ENCODE measurements at regions not wholly inside any gene's neighbourhood (a gene's known extent, or its start where the extent isn't known, plus 50 kb on each side); places are given as distances from the start of the nearest gene placed in this dataset.
"Not testable (repeated sequence)": the region's sequence is repeated elsewhere in the genome, so short reads cannot be mapped to it uniquely, and the experiment has no call there.

GRCh38 chr12:59111851-59112250 lies 191.5 kb upstream of the LRIG3 start:
- no peak overlapping the region for H3K9ac ChIP-seq (ENCODE audit: low read length in 5 of 5)
- no peak overlapping the region for H3K4me3 ChIP-seq (ENCODE audit: low read depth in 1 of 5, low read length in 5 of 5)
- H3K9me3 ChIP-seq (ENCODE audit: control insufficient read depth in 5 of 5, low read length in 5 of 5), result no peaks in the 10 kb centered on the region
- no peaks in the 10 kb centered on the region for H3K36me3 ChIP-seq (ENCODE audit: control insufficient read depth in 5 of 5, insufficient read depth in 5 of 5, low read length in 5 of 5)
- H3K27ac ChIP-seq (ENCODE audit: low read depth, low read length), result no peak overlapping the region
- H3K4me1 ChIP-seq (ENCODE audit: control insufficient read depth in 5 of 5, insufficient read depth in 5 of 5, low read length in 5 of 5), result peaks cover 0 to 6% (median 5%) of the 10 kb centered on the region in 5 donors
- H3K27me3 ChIP-seq (ENCODE audit: control insufficient read depth in 5 of 5, insufficient read depth in 4 of 5, low read length in 5 of 5), result no peaks in the 10 kb centered on the region

- not testable (repeated sequence) for H3K9ac ChIP-seq (ENCODE audit: low read length in 5 of 5); H3K27me3 ChIP-seq (ENCODE audit: control insufficient read depth in 5 of 5, insufficient read depth in 4 of 5, low read length in 5 of 5); H3K27ac ChIP-seq (ENCODE audit: low read depth, low read length); H3K4me3 ChIP-seq (ENCODE audit: low read depth in 1 of 5, low read length in 5 of 5); H3K4me1 ChIP-seq (ENCODE audit: control insufficient read depth in 5 of 5, insufficient read depth in 5 of 5, low read length in 5 of 5); H3K9me3 ChIP-seq (ENCODE audit: control insufficient read depth in 5 of 5, low read length in 5 of 5); H3K36me3 ChIP-seq (ENCODE audit: control insufficient read depth in 5 of 5, insufficient read depth in 5 of 5, low read length in 5 of 5)
Observed at GRCh38 chr12:59108516-59108915, 188.2 kb upstream of the LRIG3 start.

GRCh38 chr12:59100585-59100984 lies 180.3 kb upstream of the LRIG3 start:
- H3K9me3 ChIP-seq (ENCODE audit: control insufficient read depth in 5 of 5, low read length in 5 of 5), result no peaks in the 10 kb centered on the region
- H3K27ac ChIP-seq (ENCODE audit: low read depth, low read length), result no peak overlapping the region
- no peaks in the 10 kb centered on the region for H3K27me3 ChIP-seq (ENCODE audit: control insufficient read depth in 5 of 5, insufficient read depth in 4 of 5, low read length in 5 of 5)
- H3K36me3 ChIP-seq (ENCODE audit: control insufficient read depth in 5 of 5, insufficient read depth in 5 of 5, low read length in 5 of 5), result no peaks in the 10 kb centered on the region
- H3K4me3 ChIP-seq (ENCODE audit: low read depth in 1 of 5, low read length in 5 of 5), result no peak overlapping the region
- H3K4me1 ChIP-seq (ENCODE audit: control insufficient read depth in 5 of 5, insufficient read depth in 5 of 5, low read length in 5 of 5), result no peaks in the 10 kb centered on the region
- H3K9ac ChIP-seq (ENCODE audit: low read length in 5 of 5), result no peak overlapping the region

GRCh38 chr12:59097876-59098275 lies 177.6 kb upstream of the LRIG3 start:
- Histone ChIP-seq H3K4me3 (ENCODE audit: low read depth in 1 of 5, low read length in 5 of 5) (no peak overlapping the region), H3K9ac (ENCODE audit: low read length in 5 of 5) (no peak overlapping the region), H3K4me1 (ENCODE audit: control insufficient read depth in 5 of 5, insufficient read depth in 5 of 5, low read length in 5 of 5) (no peaks in the 10 kb centered on the region), H3K36me3 (ENCODE audit: control insufficient read depth in 5 of 5, insufficient read depth in 5 of 5, low read length in 5 of 5) (no peaks in the 10 kb centered on the region), H3K9me3 (ENCODE audit: control insufficient read depth in 5 of 5, low read length in 5 of 5) (no peaks in the 10 kb centered on the region), H3K27me3 (ENCODE audit: control insufficient read depth in 5 of 5, insufficient read depth in 4 of 5, low read length in 5 of 5) (no peaks in the 10 kb centered on the region), H3K27ac (ENCODE audit: low read depth, low read length) (no peak overlapping the region)

- Histone ChIP-seq H3K4me1 (ENCODE audit: control insufficient read depth in 5 of 5, insufficient read depth in 5 of 5, low read length in 5 of 5) (no peaks in the 10 kb centered on the region), H3K9me3 (ENCODE audit: control insufficient read depth in 5 of 5, low read length in 5 of 5) (no peaks in the 10 kb centered on the region), H3K9ac (ENCODE audit: low read length in 5 of 5) (no peak overlapping the region), H3K27ac (ENCODE audit: low read depth, low read length) (no peak overlapping the region), H3K4me3 (ENCODE audit: low read depth in 1 of 5, low read length in 5 of 5) (no peak overlapping the region), H3K27me3 (ENCODE audit: control insufficient read depth in 5 of 5, insufficient read depth in 4 of 5, low read length in 5 of 5) (no peaks in the 10 kb centered on the region), H3K36me3 (ENCODE audit: control insufficient read depth in 5 of 5, insufficient read depth in 5 of 5, low read length in 5 of 5) (no peaks in the 10 kb centered on the region)
Observed at GRCh38 chr12:59096246-59096645, 175.9 kb upstream of the LRIG3 start.

- Histone ChIP-seq H3K9me3 (ENCODE audit: control insufficient read depth in 5 of 5, low read length in 5 of 5) (no peaks in the 10 kb centered on the region), H3K4me3 (ENCODE audit: low read depth in 1 of 5, low read length in 5 of 5) (no peak overlapping the region)
Observed at GRCh38 chr12:59093073-59093772, 172.9 kb upstream of the LRIG3 start.

GRCh38 chr12:59088673-59089072 lies 168.4 kb upstream of the LRIG3 start:
- Histone ChIP-seq H3K4me3 (ENCODE audit: low read depth in 1 of 5, low read length in 5 of 5) (no peak overlapping the region), H3K4me1 (ENCODE audit: control insufficient read depth in 5 of 5, insufficient read depth in 5 of 5, low read length in 5 of 5) (peaks cover 0 to 5% (median 2%) of the 10 kb centered on the region in 5 donors), H3K9me3 (ENCODE audit: control insufficient read depth in 5 of 5, low read length in 5 of 5) (no peaks in the 10 kb centered on the region), H3K27me3 (ENCODE audit: control insufficient read depth in 5 of 5, insufficient read depth in 4 of 5, low read length in 5 of 5) (peaks cover 0 to 4% (median 0%) of the 10 kb centered on the region in 5 donors), H3K27ac (ENCODE audit: low read depth, low read length) (no peak overlapping the region), H3K36me3 (ENCODE audit: control insufficient read depth in 5 of 5, insufficient read depth in 5 of 5, low read length in 5 of 5) (no peaks in the 10 kb centered on the region), H3K9ac (ENCODE audit: low read length in 5 of 5) (no peak overlapping the region)

More at GRCh38 chr12:59093073-59093772, 172.9 kb upstream of the LRIG3 start:
- Histone ChIP-seq H3K36me3 (ENCODE audit: control insufficient read depth in 5 of 5, insufficient read depth in 5 of 5, low read length in 5 of 5) (no peaks in the 10 kb centered on the region), H3K27me3 (ENCODE audit: control insufficient read depth in 5 of 5, insufficient read depth in 4 of 5, low read length in 5 of 5) (no peaks in the 10 kb centered on the region), H3K9ac (ENCODE audit: low read length in 5 of 5) (no peak overlapping the region), H3K4me1 (ENCODE audit: control insufficient read depth in 5 of 5, insufficient read depth in 5 of 5, low read length in 5 of 5) (no peaks in the 10 kb centered on the region), H3K27ac (ENCODE audit: low read depth, low read length) (no peak overlapping the region)

- Histone ChIP-seq H3K9me3 (ENCODE audit: control insufficient read depth in 5 of 5, low read length in 5 of 5) (no peaks in the 10 kb centered on the region), H3K27me3 (ENCODE audit: control insufficient read depth in 5 of 5, insufficient read depth in 4 of 5, low read length in 5 of 5) (peaks cover 0 to 4% (median 0%) of the 10 kb centered on the region in 5 donors), H3K36me3 (ENCODE audit: control insufficient read depth in 5 of 5, insufficient read depth in 5 of 5, low read length in 5 of 5) (no peaks in the 10 kb centered on the region), H3K27ac (ENCODE audit: low read depth, low read length) (no peak overlapping the region), H3K4me3 (ENCODE audit: low read depth in 1 of 5, low read length in 5 of 5) (no peak overlapping the region), H3K9ac (ENCODE audit: low read length in 5 of 5) (no peak overlapping the region), H3K4me1 (ENCODE audit: control insufficient read depth in 5 of 5, insufficient read depth in 5 of 5, low read length in 5 of 5) (peaks cover 0 to 5% (median 2%) of the 10 kb centered on the region in 5 donors)
Observed at GRCh38 chr12:59087691-59088090, 167.4 kb upstream of the LRIG3 start.

GRCh38 chr12:59087077-59087673 lies 166.9 kb upstream of the LRIG3 start:
- Histone ChIP-seq H3K4me3 (ENCODE audit: low read depth in 1 of 5, low read length in 5 of 5) (no peak overlapping the region), H3K27ac (ENCODE audit: low read depth, low read length) (no peak overlapping the region), H3K36me3 (ENCODE audit: control insufficient read depth in 5 of 5, insufficient read depth in 5 of 5, low read length in 5 of 5) (no peaks in the 10 kb centered on the region), H3K9me3 (ENCODE audit: control insufficient read depth in 5 of 5, low read length in 5 of 5) (no peaks in the 10 kb centered on the region), H3K9ac (ENCODE audit: low read length in 5 of 5) (no peak overlapping the region), H3K4me1 (ENCODE audit: control insufficient read depth in 5 of 5, insufficient read depth in 5 of 5, low read length in 5 of 5) (peaks cover 0 to 5% (median 2%) of the 10 kb centered on the region in 5 donors), H3K27me3 (ENCODE audit: control insufficient read depth in 5 of 5, insufficient read depth in 4 of 5, low read length in 5 of 5) (peaks cover 0 to 4% (median 0%) of the 10 kb centered on the region in 5 donors)

- H3K27me3 ChIP-seq (ENCODE audit: control insufficient read depth in 5 of 5, insufficient read depth in 4 of 5, low read length in 5 of 5), result peaks cover 0 to 4% (median 0%) of the 10 kb centered on the region in 5 donors
- no peak overlapping the region for H3K4me3 ChIP-seq (ENCODE audit: low read depth in 1 of 5, low read length in 5 of 5)
- H3K4me1 ChIP-seq (ENCODE audit: control insufficient read depth in 5 of 5, insufficient read depth in 5 of 5, low read length in 5 of 5), result peaks cover 0 to 5% (median 2%) of the 10 kb centered on the region in 5 donors
- H3K36me3 ChIP-seq (ENCODE audit: control insufficient read depth in 5 of 5, insufficient read depth in 5 of 5, low read length in 5 of 5), result no peaks in the 10 kb centered on the region
- H3K9me3 ChIP-seq (ENCODE audit: control insufficient read depth in 5 of 5, low read length in 5 of 5), result no peaks in the 10 kb centered on the region
- no peak overlapping the region for H3K27ac ChIP-seq (ENCODE audit: low read depth, low read length)
- no peak overlapping the region for H3K9ac ChIP-seq (ENCODE audit: low read length in 5 of 5)
Observed at GRCh38 chr12:59086126-59086525, 165.8 kb upstream of the LRIG3 start.

All from subcutaneous abdominal adipose tissue (tissue), 5 donors.